Activated T-cell treated with anti-CD3 and anti-CD28 coated beads, Interleukin-2, amount 50 U/mL, for 72 hours (primary cell): ENCODE measurements at regions not wholly inside any gene's neighbourhood (a gene's known extent, or its start where the extent isn't known, plus 50 kb on each side); places are given as distances from the start of the nearest gene placed in this dataset.
"Not testable (repeated sequence)": the region's sequence is repeated elsewhere in the genome, so short reads cannot be mapped to it uniquely, and the experiment has no call there.

Source experiments
- ATAC-seq, 2 donors: fragments of 150-1000 bp; cut with Tn5 transposase; replicated peaks in 1 of 2; 2 replicates each; pipeline ENCODE4 v1.10.0; 2021; ENCODE audit warnings: moderate library complexity in 2 of 2, mild to moderate bottlenecking in 1 of 2
- DNase-seq, 2 donors: peaks; one replicate each; pipeline ENCODE4 v3.0.0; 2021 to 2022; ENCODE audit warnings: mixed read lengths in 1 of 2
- H3K27ac Mint-ChIP-seq: one replicate; pipeline ENCODE4 v1.8.0; 2022; ENCODE audit warnings: mild to moderate bottlenecking, moderate library complexity, mixed read lengths
- H3K27me3 Mint-ChIP-seq: one replicate; pipeline ENCODE4 v1.8.0; 2022; ENCODE audit warnings: low read depth, mixed read lengths
- H3K36me3 Mint-ChIP-seq, 2 donors: one replicate each; pipeline ENCODE4 v1.8.0; 2022; ENCODE audit warnings: mixed read lengths in 2 of 2, mild to moderate bottlenecking in 1 of 2; ENCODE audit not compliant: insufficient read depth in 2 of 2
- H3K4me1 Mint-ChIP-seq: one replicate; pipeline ENCODE4 v1.8.0; 2022; ENCODE audit warnings: low read depth, mixed read lengths
- H3K4me3 Mint-ChIP-seq, 2 donors: one replicate each; pipeline ENCODE4 v1.8.0; 2022; ENCODE audit warnings: mild to moderate bottlenecking in 2 of 2, mixed read lengths in 2 of 2, moderate library complexity in 2 of 2
- H3K9me3 Mint-ChIP-seq, 2 donors: one replicate each; pipeline ENCODE4 v1.8.0; 2022; ENCODE audit warnings: mixed read lengths in 2 of 2

DNA sequence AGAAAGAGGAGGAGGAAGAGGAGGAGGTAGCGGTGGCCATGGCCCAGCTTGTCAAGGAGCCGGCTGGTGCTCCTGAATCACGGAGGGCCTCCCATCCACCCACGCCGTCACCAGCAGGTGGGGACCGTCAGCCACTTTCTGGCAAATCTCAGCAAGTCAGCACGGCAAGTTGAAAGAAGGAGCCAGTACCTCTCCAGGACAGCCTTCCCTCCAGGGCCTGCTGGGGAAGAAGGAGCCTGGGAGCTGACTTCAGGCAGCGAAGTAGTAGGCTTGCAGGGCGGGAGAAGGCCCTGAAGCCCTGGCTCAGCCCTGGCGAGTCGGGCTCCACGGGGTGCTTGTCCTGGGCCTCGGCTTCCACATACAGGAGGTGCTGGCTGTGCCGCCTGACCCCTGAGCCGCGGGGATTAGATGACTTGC is 99.2 kb upstream of the TRPM1 start:
- no peak overlapping the region for H3K27ac Mint-ChIP-seq
- DNase-seq (peak; percentile 71 to 72), ATAC-seq (peak; percentile 69 to 73)
- peaks cover 38% of the 10 kb centered on the region for H3K4me1 Mint-ChIP-seq
- peaks cover 9% of the 10 kb centered on the region for H3K27me3 Mint-ChIP-seq
- peak overlapping the region; percentile 1 to 32 for H3K4me3 Mint-ChIP-seq
- no peaks in the 10 kb centered on the region for H3K36me3 Mint-ChIP-seq
- no peaks in the 10 kb centered on the region for H3K9me3 Mint-ChIP-seq

- Mint-ChIP-seq H3K4me3 (no peak overlapping the region), H3K27me3 (peaks cover 9% of the 10 kb centered on the region), H3K36me3 (no peaks in the 10 kb centered on the region), H3K4me1 (peaks cover 49% of the 10 kb centered on the region), H3K9me3 (no peaks in the 10 kb centered on the region), H3K27ac (no peak overlapping the region)
- ATAC-seq (peak; percentile 46 to 57), DNase-seq (peak in 1 of 2 donors; percentile 7)
These were observed 101.4 kb upstream of the TRPM1 start for GRCh38 chr15:31202953-31203352.

- H3K4me3 Mint-ChIP-seq = no peak overlapping the region
- ATAC-seq (no peak), DNase-seq (no peak)
- H3K36me3 Mint-ChIP-seq = no peaks in the 10 kb centered on the region
- H3K27ac Mint-ChIP-seq = no peak overlapping the region
- H3K4me1 Mint-ChIP-seq = peaks cover 42% of the 10 kb centered on the region
- no peaks in the 10 kb centered on the region for H3K9me3 Mint-ChIP-seq
- no peaks in the 10 kb centered on the region for H3K27me3 Mint-ChIP-seq
These were observed 102.5 kb upstream of the TRPM1 start for GRCh38 chr15:31203999-31204398.

GRCh38 chr15:31206386-31207181 is 105.1 kb upstream of the TRPM1 start:
- Mint-ChIP-seq H3K4me1 (peaks cover 40% of the 10 kb centered on the region), H3K27ac (no peak overlapping the region), H3K36me3 (peaks cover 0 to 7% of the 10 kb centered on the region in 2 donors), H3K27me3 (no peaks in the 10 kb centered on the region), H3K4me3 (no peak overlapping the region), H3K9me3 (peaks cover 2 to 4% of the 10 kb centered on the region in 2 donors)
- no peak for ATAC-seq
- DNase-seq = no peak

- DNase-seq = no peak
- peaks cover 2 to 4% of the 10 kb centered on the region in 2 donors for H3K9me3 Mint-ChIP-seq
- no peak overlapping the region for H3K27ac Mint-ChIP-seq
- ATAC-seq = peak; percentile 45 to 61
- peaks cover 34% of the 10 kb centered on the region for H3K4me1 Mint-ChIP-seq
- H3K27me3 Mint-ChIP-seq = no peaks in the 10 kb centered on the region
- no peak overlapping the region for H3K4me3 Mint-ChIP-seq
- H3K36me3 Mint-ChIP-seq = peaks cover 0 to 9% of the 10 kb centered on the region in 2 donors
These were observed 105.7 kb upstream of the TRPM1 start for GRCh38 chr15:31207246-31207645.

- H3K27ac Mint-ChIP-seq, H3K36me3 Mint-ChIP-seq, ATAC-seq, H3K9me3 Mint-ChIP-seq, DNase-seq, H3K4me3 Mint-ChIP-seq, H3K27me3 Mint-ChIP-seq: not testable (repeated sequence)
- peaks cover 29% of the 10 kb centered on the region for H3K4me1 Mint-ChIP-seq
These were observed 106.3 kb upstream of the TRPM1 start for GRCh38 chr15:31207861-31208260.

- Mint-ChIP-seq H3K27ac (no peak overlapping the region), H3K27me3 (no peaks in the 10 kb centered on the region), H3K4me3 (no peak overlapping the region), H3K9me3 (peaks cover 2 to 4% of the 10 kb centered on the region in 2 donors), H3K36me3 (peaks cover 0 to 9% of the 10 kb centered on the region in 2 donors), H3K4me1 (peaks cover 20% of the 10 kb centered on the region)
- ATAC-seq = no peak
- no peak for DNase-seq
These were observed 107.3 kb upstream of the TRPM1 start for GRCh38 chr15:31208817-31209216.

- no peak for ATAC-seq
- H3K36me3 Mint-ChIP-seq = peaks cover 0 to 9% of the 10 kb centered on the region in 2 donors
These were observed 109.8 kb upstream of the TRPM1 start for GRCh38 chr15:31211353-31211752.

DNA sequence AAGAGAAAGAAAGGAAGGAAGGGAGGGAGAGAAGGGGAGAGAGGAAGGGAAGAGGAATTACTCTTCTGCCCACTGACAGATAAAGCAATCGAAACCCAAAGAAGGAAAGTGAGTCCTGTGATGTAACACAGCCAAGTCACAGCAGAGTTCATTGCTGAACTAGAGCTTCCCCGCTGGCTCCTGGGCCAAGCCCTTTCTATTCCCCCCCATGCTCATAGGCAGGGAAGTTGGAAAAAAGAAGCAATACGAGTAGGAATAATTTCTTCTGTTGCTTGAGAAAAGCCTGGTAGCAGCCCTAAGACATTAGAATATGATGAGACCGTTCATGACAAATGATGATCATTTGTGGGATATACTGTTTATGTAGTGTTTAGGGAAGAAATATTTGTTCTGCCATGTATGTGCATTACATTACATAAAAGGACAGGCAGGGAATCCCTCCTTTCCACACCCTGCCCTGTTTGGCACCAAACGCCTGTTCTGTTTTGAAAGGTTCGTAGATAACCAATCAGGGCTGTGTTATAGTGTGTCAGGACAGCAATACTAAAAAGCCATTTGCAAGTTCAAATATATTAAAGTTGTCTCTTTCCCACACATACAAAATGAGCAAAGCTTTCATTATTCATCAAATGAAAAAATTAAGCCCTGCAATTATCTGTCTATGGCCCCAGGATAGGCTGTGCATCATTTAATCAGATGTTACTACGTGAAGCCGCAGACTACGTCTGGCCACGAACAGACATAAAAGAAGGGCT is 111.0 kb upstream of the TRPM1 start:
- ATAC-seq (no peak), DNase-seq (no peak)
- H3K27me3 Mint-ChIP-seq = no peaks in the 10 kb centered on the region
- H3K27ac Mint-ChIP-seq = peak overlapping the region; percentile 20
- peaks cover 2 to 4% of the 10 kb centered on the region in 2 donors for H3K9me3 Mint-ChIP-seq
- H3K4me1 Mint-ChIP-seq = peaks cover 26% of the 10 kb centered on the region
- peaks cover 0 to 9% of the 10 kb centered on the region in 2 donors for H3K36me3 Mint-ChIP-seq
- no peak overlapping the region for H3K4me3 Mint-ChIP-seq

More at GRCh38 chr15:31211353-31211752, 109.8 kb upstream of the TRPM1 start:
- Mint-ChIP-seq H3K4me1 (peaks cover 28% of the 10 kb centered on the region), H3K27me3 (no peaks in the 10 kb centered on the region), H3K9me3 (peaks cover 2 to 4% of the 10 kb centered on the region in 2 donors), H3K27ac (no peak overlapping the region), H3K4me3 (no peak overlapping the region)
- DNase-seq = no peak

- Mint-ChIP-seq H3K36me3 (peaks cover 0 to 9% of the 10 kb centered on the region in 2 donors), H3K4me1 (peaks cover 22% of the 10 kb centered on the region), H3K27ac (no peak overlapping the region), H3K9me3 (peaks cover 2 to 4% of the 10 kb centered on the region in 2 donors), H3K4me3 (peak overlapping the region; percentile 77 to 94), H3K27me3 (no peaks in the 10 kb centered on the region)
- ATAC-seq (no peak), DNase-seq (no peak)
These were observed 112.3 kb upstream of the KLF13 start for GRCh38 chr15:31214158-31214863.

- no peaks in the 10 kb centered on the region for H3K27me3 Mint-ChIP-seq
- no peak for ATAC-seq
These were observed 111.7 kb upstream of the KLF13 start for GRCh38 chr15:31214864-31215489.

DNA sequence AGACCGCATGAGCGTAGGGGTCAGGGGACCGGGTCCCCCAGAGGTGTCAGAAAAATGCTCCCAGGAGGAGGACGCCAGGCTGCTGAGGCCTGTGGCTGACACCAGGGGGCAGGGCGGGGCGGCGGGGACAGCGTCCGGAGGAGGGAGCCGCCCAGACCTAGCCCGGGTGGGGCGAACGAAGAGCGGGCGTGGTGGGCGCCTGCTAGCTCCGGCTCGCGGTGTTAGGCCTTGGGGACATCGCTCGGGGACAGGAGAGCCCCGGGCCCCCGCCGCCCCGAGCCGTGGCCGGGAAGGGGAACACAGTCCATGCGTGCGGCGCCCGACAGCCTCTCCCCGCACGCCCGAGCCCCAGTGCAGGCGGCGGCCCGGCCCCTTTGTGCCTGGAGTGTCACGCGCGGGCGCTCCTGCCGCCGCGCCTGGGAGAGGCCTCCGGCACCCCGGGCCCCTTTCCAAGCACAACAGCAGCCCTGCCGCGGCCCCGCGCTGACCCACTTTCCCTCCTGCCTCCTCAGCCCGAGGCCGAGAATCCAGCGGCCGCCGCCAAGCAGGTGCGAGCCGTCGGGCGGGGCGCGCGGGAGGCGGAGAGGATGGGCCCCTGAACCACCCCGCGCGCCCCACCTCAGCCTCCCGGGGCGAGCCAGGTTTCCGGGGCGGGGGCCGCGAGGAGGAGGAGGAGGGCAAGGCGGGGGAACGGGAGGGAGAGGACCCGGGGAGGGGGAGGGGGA is 111.0 kb upstream of the KLF13 start:
- H3K4me1 Mint-ChIP-seq = peaks cover 18% of the 10 kb centered on the region
- DNase-seq = peak; percentile 88 to 92
- peaks cover 0 to 7% of the 10 kb centered on the region in 2 donors for H3K36me3 Mint-ChIP-seq
- ATAC-seq = peak; percentile 90
- no peaks in the 10 kb centered on the region for H3K27me3 Mint-ChIP-seq
- peak overlapping the region; percentile 91 to 94 for H3K4me3 Mint-ChIP-seq
- H3K27ac Mint-ChIP-seq = peak overlapping the region; percentile 38
- H3K9me3 Mint-ChIP-seq = peaks cover 0 to 4% of the 10 kb centered on the region in 2 donors

More at GRCh38 chr15:31214864-31215489, 111.7 kb upstream of the KLF13 start:
- peaks cover 18% of the 10 kb centered on the region for H3K4me1 Mint-ChIP-seq
- H3K4me3 Mint-ChIP-seq = peak overlapping the region; percentile 77 to 94
- no peak for DNase-seq
- H3K27ac Mint-ChIP-seq = peak overlapping the region; percentile 38
- H3K36me3 Mint-ChIP-seq = peaks cover 0 to 9% of the 10 kb centered on the region in 2 donors
- H3K9me3 Mint-ChIP-seq = peaks cover 2 to 4% of the 10 kb centered on the region in 2 donors
